Activated naive CD4-positive, alpha-beta T cell treated with anti-CD3 and anti-CD28 coated beads, Interleukin-2, amount 50 U/mL, for 72 hours (primary cell): ENCODE measurements at regions not wholly inside any gene's neighbourhood (a gene's known extent, or its start where the extent isn't known, plus 50 kb on each side); places are given as distances from the start of the nearest gene placed in this dataset.
"Not testable (repeated sequence)": the region's sequence is repeated elsewhere in the genome, so short reads cannot be mapped to it uniquely, and the experiment has no call there.

Experiments used
- ATAC-seq, 2 donors: fragments of 150-1000 bp; cut with Tn5 transposase; 2 replicates each; pipeline ENCODE4 v1.10.0; 2021; ENCODE audit warnings: mild to moderate bottlenecking in 2 of 2, moderate library complexity in 2 of 2
- DNase-seq, 2 donors: peaks; one replicate each; pipeline ENCODE4 v3.0.0; 2021 to 2022; ENCODE audit warnings: low spot score in 2 of 2
- H3K27ac Mint-ChIP-seq, 2 donors: one replicate each; pipeline ENCODE4 v1.8.0; 2022; ENCODE audit warnings: mild to moderate bottlenecking in 2 of 2, mixed read lengths in 2 of 2
- H3K36me3 Mint-ChIP-seq, 2 donors: one replicate each; pipeline ENCODE4 v1.8.0; 2022; ENCODE audit warnings: mixed read lengths in 2 of 2
- H3K9me3 Mint-ChIP-seq, 2 donors: one replicate each; pipeline ENCODE4 v1.8.0; 2022; ENCODE audit warnings: mixed read lengths in 2 of 2

DNA sequence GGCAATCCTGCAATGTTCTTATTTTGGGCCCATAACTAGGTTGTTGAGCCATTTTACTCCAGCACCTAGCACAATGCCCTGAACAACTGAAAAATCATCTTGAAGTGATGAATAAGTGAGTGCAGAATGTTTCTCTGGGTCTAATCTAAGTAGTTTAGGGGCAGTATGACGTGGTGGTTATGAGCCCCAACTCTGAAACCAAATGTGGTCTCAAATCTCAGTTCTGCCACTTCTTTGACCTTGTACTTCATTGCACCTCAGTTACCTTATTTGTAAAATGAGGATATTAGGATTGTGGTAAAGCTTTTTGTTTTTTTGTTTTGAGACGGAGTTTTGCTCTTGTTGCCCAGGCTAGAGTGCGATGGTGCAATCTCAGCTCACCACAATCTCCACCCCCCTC is 80.9 kb upstream of the SNX2 start:
- Mint-ChIP-seq H3K27ac (no peak overlapping the region), H3K36me3 (no peaks in the 10 kb centered on the region), H3K9me3 (no peaks in the 10 kb centered on the region)
- DNase-seq, result no peak
- no peak for ATAC-seq

GRCh38 chr5:122694884-122695283 is 80.0 kb upstream of the SNX2 start:
- DNase-seq (no peak), ATAC-seq (no peak)
- no peak overlapping the region for H3K27ac Mint-ChIP-seq
- H3K36me3 Mint-ChIP-seq, result no peaks in the 10 kb centered on the region
- no peaks in the 10 kb centered on the region for H3K9me3 Mint-ChIP-seq

DNA sequence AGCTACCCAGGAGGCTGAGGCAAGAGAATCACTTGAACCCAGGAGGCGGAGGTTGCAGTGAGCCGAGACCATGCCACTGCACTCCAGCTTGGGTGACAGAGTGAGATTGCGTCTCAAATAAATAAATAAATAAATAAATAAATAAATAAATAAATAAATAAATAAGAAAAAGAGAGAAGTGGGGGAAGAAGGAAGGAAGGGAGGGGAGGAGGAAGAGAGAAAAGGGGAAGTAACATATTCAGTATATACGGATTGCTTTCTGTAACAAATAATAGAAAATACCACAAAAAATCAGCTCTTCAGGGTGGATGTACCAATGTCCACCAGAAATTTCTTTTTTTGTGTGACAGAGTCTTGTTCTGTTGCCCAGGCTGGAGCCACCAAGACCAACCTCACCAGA is 78.1 kb upstream of the SNX2 start:
- not testable (repeated sequence) for H3K36me3 Mint-ChIP-seq, H3K9me3 Mint-ChIP-seq, H3K27ac Mint-ChIP-seq, DNase-seq, ATAC-seq

GRCh38 chr5:122697191-122697590 is 77.7 kb upstream of the SNX2 start:
- Mint-ChIP-seq H3K36me3 (no peaks in the 10 kb centered on the region), H3K27ac (no peak overlapping the region), H3K9me3 (no peaks in the 10 kb centered on the region)
- DNase-seq (no peak), ATAC-seq (no peak)

DNA sequence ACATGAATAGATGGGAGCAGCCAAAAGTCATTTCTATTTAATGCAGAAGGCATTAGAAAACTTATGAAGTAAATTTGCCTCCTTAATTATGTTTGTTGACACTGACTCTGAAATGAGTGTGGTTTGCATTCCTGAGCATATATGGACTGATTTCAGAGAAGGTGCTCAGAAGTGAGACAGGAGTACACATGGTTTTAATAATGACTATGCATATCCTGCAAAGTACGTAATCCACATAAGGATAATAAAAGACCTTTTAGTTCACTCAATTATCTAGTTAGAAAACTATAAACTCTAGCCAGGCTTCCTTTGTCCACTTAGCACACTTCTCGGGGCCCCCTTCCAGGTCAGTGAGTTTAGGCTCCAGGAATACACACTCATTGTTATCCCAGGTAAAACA is 75.7 kb upstream of the SNX2 start:
- DNase-seq (no peak), ATAC-seq (no peak)
- Mint-ChIP-seq H3K36me3 (no peaks in the 10 kb centered on the region), H3K27ac (no peak overlapping the region), H3K9me3 (no peaks in the 10 kb centered on the region)

DNA sequence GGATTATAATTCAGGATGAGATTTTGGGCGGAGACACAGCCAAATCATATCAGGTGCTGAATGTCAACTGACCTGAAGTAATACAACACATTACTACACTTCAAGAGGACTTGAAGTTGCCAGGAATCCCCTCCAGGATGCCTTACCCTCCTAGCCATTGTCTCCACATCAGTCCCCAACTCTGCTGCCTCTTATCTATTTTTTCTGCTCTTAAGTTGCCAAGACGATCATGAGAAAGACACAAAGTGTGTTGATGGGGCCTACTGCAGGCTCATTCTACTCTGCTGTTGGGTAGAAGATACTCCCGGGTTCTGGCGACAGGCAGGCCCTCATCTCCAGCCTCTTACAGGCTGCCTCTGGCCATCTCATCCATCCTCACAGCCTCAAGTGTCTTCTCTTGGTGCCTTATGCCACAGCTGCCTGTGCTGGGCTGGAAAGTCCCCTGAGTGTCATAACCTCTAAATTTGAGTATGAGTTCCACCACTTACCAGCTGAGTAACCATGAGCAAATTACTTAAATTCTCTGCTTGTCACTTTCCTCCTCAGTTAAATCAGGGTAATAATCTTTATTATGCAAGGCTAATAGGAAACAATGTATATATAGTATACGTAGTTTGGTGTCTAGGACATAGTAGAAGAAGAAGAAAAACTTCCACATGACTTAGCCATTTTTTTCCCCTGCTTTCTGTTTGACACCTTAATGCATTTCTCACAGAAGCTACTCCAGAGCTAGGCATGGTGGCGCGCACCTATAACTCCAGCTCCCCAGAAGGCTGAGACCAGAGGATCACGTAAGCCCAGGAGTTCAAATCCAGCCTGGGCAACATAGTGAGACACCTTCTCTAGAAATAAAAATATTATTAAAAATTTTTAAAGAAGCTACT is 73.0 kb upstream of the SNX2 start:
- no peaks in the 10 kb centered on the region for H3K9me3 Mint-ChIP-seq
- peak overlapping the region; percentile 48 to 59 for H3K27ac Mint-ChIP-seq
- no peaks in the 10 kb centered on the region for H3K36me3 Mint-ChIP-seq
- ATAC-seq (peak; percentile 56 to 87), DNase-seq (peak in 1 of 2 donors; percentile 7)

DNA sequence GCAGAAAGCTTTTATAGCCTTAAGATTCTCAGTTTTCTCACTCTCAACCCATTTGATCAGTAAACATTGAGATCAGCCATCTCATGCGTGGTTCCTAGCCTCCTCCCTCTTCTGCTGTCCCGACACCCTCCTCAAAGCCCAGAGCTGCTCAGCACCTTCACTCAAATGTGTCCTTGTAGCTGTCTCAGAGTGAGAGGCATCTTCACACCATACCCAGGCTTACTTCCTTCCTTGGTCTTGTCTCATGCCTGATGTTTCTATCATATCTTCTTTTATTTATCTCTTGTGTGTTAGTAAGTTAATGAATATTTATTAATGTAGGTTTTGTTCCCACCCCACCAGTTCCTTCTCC is 72.4 kb upstream of the SNX2 start:
- ATAC-seq (peak in 1 of 2 donors; percentile 51), DNase-seq (no peak)
- no peaks in the 10 kb centered on the region for H3K9me3 Mint-ChIP-seq
- H3K27ac Mint-ChIP-seq, result no peak overlapping the region
- no peaks in the 10 kb centered on the region for H3K36me3 Mint-ChIP-seq

GRCh38 chr5:122703203-122703602 is 71.7 kb upstream of the SNX2 start:
- no peak overlapping the region for H3K27ac Mint-ChIP-seq
- peak in 1 of 2 donors; percentile 42 for ATAC-seq

DNA sequence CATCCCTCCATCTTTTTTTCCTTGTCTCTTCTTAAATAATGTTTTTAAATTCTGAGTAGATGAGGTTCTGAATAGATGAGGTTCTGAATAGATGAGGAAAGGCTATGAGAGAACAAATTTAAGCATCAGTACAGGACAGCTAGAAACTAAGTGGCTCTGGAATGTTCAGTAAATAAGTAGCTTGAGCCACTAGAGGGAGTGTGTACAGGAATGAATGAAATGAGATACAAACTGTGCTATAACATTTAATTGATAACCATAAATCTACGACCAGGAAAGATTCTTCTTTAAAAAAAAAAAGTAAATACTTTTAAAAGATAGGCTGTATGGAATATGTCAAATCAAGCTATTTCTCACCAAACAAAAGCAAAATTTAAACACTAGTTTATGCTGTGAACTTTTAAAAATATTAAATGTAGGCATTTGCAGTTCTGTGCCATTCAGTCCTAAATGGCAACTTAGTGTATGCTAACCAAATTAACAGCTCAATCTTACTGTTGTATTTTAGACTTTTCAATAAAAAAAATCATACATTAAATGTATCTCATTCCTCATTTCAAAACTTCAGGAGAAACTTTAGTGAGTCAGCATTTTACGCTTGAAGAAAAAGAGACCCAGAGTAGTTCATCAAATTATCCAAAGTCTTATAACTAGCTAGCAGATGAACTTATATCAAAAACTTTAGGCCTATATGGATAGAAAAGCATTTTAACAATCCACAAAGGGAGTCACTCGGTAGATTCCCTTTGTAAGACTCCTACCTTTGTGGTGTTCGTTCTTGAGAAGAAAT is 70.4 kb upstream of the SNX2 start:
- Mint-ChIP-seq H3K27ac (no peak overlapping the region), H3K9me3 (no peaks in the 10 kb centered on the region), H3K36me3 (no peaks in the 10 kb centered on the region)
- no peak for DNase-seq
- no peak for ATAC-seq

More at GRCh38 chr5:122703203-122703602, 71.7 kb upstream of the SNX2 start:
- no peaks in the 10 kb centered on the region for H3K9me3 Mint-ChIP-seq
- no peaks in the 10 kb centered on the region for H3K36me3 Mint-ChIP-seq
- DNase-seq, result no peak

- H3K9me3 Mint-ChIP-seq, result no peaks in the 10 kb centered on the region
- DNase-seq (no peak), ATAC-seq (no peak)
- H3K27ac Mint-ChIP-seq, result no peak overlapping the region
- no peaks in the 10 kb centered on the region for H3K36me3 Mint-ChIP-seq
Observed at GRCh38 chr5:122705851-122706250, 69.0 kb upstream of the SNX2 start.

GRCh38 chr5:122707796-122708195 is 67.1 kb upstream of the SNX2 start:
- Mint-ChIP-seq H3K9me3 (no peaks in the 10 kb centered on the region), H3K27ac (no peak overlapping the region), H3K36me3 (no peaks in the 10 kb centered on the region)
- ATAC-seq (peak in 1 of 2 donors; percentile 40), DNase-seq (no peak)

DNA sequence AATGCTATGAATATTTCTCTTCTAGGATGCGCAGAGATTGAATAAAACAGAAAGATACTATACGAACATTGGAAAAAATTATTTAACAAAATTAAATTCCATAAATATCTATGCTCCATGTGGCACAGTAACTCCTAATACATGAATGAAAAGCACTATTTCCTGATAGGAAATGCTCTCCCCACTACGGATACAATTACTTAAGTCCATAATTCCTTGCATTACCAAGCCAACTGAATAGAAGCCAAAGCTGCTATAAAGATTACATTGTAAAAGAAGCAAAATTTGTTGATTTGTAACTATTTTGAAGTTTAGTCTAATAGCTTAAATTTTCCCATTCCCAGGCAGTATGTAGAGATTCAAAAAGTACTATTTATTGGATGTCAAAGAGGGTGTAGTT is 61.8 kb upstream of the SNX2 start:
- Mint-ChIP-seq H3K36me3 (no peaks in the 10 kb centered on the region), H3K27ac (no peak overlapping the region), H3K9me3 (no peaks in the 10 kb centered on the region)
- DNase-seq, result no peak
- ATAC-seq, result no peak

- no peak for DNase-seq
- Mint-ChIP-seq H3K36me3 (no peaks in the 10 kb centered on the region), H3K27ac (no peak overlapping the region), H3K9me3 (no peaks in the 10 kb centered on the region)
- no peak for ATAC-seq
Observed at GRCh38 chr5:122715095-122715494, 59.8 kb upstream of the SNX2 start.

DNA sequence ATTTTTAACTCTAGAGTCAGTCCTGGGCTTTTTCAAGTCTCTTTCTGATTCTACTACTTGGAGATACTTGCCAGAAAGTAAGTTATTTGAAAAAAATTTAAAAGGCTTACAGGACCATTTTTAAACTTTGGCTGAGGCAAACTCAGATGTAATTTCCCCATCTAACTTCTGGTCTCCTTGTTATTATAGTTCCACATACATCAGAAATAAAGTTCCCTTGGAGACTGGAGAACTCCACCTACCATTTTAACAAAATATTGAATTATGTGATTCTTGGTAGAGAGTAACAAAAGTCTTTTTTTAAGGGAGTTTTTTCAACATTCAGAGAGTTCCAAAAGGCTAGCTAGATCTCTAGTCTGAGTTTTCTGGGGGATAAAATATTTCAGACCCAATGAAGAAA is 56.3 kb upstream of the SNX2 start:
- ATAC-seq (no peak), DNase-seq (no peak)
- Mint-ChIP-seq H3K36me3 (no peaks in the 10 kb centered on the region), H3K9me3 (no peaks in the 10 kb centered on the region), H3K27ac (no peak overlapping the region)

- Mint-ChIP-seq H3K9me3 (no peaks in the 10 kb centered on the region), H3K27ac (no peak overlapping the region), H3K36me3 (no peaks in the 10 kb centered on the region)
- DNase-seq (no peak), ATAC-seq (no peak)
Observed at GRCh38 chr5:122719991-122720746, 54.7 kb upstream of the SNX2 start.

DNA sequence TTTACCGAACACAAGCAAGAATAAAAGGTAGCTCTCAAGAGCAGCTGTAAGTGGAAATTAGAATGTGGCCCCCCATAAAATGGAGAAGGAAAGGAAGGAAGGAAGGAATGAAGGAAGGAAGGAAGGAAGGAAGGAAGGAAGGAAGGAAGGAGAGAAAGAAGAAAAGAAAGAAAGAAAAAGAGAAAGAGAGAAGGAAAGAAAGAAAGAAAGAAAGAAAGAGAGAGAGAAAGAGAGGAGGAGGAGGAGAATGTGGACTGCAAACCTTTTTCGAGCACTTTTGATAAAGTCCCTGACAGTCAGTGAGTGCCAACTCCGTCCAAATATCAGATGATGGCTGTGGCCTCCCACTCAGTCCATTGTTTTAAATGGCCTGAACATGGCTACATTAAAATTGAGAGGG is 53.8 kb upstream of the SNX2 start:
- no peaks in the 10 kb centered on the region for H3K9me3 Mint-ChIP-seq
- no peaks in the 10 kb centered on the region for H3K36me3 Mint-ChIP-seq
- H3K27ac Mint-ChIP-seq, result no peak overlapping the region
- DNase-seq, result no peak
- no peak for ATAC-seq

DNA sequence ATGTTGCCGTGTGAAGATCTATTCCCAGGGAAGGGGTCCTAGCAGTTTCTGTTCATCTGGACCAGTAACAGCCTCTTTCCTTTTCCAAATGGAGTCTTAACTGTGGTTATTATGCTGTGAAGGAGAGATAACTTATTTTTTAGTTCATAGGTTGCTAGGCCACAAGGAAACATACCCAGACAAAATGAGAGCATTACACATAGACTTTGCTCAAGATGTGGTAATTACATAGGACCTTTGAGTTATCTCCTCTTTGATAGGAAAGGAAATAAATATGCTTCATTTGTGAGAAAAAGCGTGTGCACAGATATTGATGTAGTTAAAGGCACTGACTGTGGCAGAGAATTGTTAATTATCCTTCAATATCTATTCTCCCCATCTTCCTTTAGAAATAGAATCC is 52.5 kb upstream of the SNX2 start:
- Mint-ChIP-seq H3K36me3 (no peaks in the 10 kb centered on the region), H3K27ac (no peak overlapping the region), H3K9me3 (no peaks in the 10 kb centered on the region)
- ATAC-seq (no peak), DNase-seq (no peak)
